ENCODE measurements at regions not wholly inside any gene's neighbourhood (a gene's known extent, or its start where the extent isn't known, plus 50 kb on each side); places are given as distances from the start of the nearest gene placed in this dataset.

GRCh38 chr6:166076625-166077024 lies 91.0 kb downstream of the TBXT start:
- Histone ChIP-seq H4K20me1 (ENCODE audit: insufficient read depth, low read length, poor library complexity, severe bottlenecking) (no peaks in the 10 kb centered on the region), H3K79me2 (ENCODE audit: insufficient read depth, low read length) (no peaks in the 10 kb centered on the region), H3K4me2 (ENCODE audit: low read depth, low read length, poor library complexity, severe bottlenecking) (no peak overlapping the region), H3K4me1 (ENCODE audit: insufficient read depth, low read length, poor library complexity, severe bottlenecking) (no peaks in the 10 kb centered on the region), H3K4me3 (ENCODE audit: low read length, poor library complexity, severe bottlenecking) (no peak overlapping the region), H3K9me3 (ENCODE audit: insufficient read depth, low read depth, low read length) (no peaks in the 10 kb centered on the region), H3K9me2 (replicated peaks; ENCODE audit: low read depth, low read length) (no peaks in the 10 kb centered on the region), H3F3A (ENCODE audit: low read depth) (no peaks in the 10 kb centered on the region), H3K9ac (ENCODE audit: low read depth, low read length, poor library complexity, severe bottlenecking) (no peak overlapping the region), H3K27me3 (ENCODE audit: insufficient read depth, low read length, poor library complexity, severe bottlenecking) (no peaks in the 10 kb centered on the region), H2AFZ (ENCODE audit: low read length) (no peak overlapping the region), H3K36me3 (ENCODE audit: insufficient read depth, low read length) (no peaks in the 10 kb centered on the region)
- peak; percentile 37; the same call in 1 of the 2 replicates for TF ChIP-seq CTCF (conservative IDR thresholded peaks at IDR 0.05; ENCODE audit: low read length)
- TF ChIP-seq EZH2phosphoT487 (IDR thresholded peaks at IDR 0.05; ENCODE audit: borderline replicate concordance) = no peak

DNA sequence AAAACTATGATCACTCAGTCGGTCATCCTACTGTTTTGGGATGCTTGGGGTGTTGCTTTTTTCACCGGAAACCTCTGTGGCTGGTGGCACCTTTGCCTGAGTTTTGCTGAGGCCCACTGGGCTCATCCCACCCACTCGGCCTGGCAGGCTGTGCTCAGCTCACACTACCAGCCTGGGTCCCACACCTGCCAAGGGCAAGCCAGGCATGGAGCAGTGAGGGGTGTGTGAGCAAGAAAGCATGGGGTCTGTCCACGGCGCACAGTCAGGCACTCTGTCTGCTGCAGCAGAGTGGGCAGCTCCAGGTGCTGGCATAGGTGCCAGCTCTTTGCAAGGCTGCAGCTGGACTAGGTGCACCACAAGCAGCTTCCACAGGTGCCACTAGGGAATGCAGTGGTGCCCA lies 91.7 kb downstream of the TBXT start:
- H3K9me3 ChIP-seq (ENCODE audit: insufficient read depth, low read depth, low read length) = no peaks in the 10 kb centered on the region
- TF ChIP-seq EZH2phosphoT487 (IDR thresholded peaks at IDR 0.05; ENCODE audit: borderline replicate concordance) (no peak), CTCF (conservative IDR thresholded peaks at IDR 0.05; ENCODE audit: low read length) (no peak)
- H3K36me3 ChIP-seq (ENCODE audit: insufficient read depth, low read length) = no peaks in the 10 kb centered on the region

DNA sequence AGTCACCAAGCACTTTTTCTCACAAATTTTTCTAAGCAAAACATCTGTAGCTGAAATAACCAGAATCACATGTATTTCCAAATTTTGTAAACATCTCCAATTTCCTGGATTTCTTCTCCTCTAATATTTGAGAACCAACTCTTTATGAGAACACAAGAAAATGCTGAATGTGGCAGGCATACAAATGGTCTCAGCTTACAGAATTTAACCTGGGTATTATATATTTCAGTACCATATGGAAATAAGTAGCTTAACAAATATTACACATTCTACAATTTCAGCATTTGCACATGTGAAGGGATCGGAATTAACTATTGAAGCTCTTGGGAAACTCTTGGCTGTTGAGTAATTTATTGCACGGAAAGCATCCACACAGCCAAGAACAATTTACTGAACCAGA lies 92.5 kb downstream of the TBXT start:
- H3K79me2 ChIP-seq (ENCODE audit: insufficient read depth, low read length) = no peaks in the 10 kb centered on the region
- H3K27me3 ChIP-seq (ENCODE audit: insufficient read depth, low read length, poor library complexity, severe bottlenecking) = no peaks in the 10 kb centered on the region
- no peaks in the 10 kb centered on the region for H3K9me3 ChIP-seq (ENCODE audit: insufficient read depth, low read depth, low read length)
- H3K9ac ChIP-seq (ENCODE audit: low read depth, low read length, poor library complexity, severe bottlenecking) = no peak overlapping the region
- no peak overlapping the region for H2AFZ ChIP-seq (ENCODE audit: low read length)
- no peaks in the 10 kb centered on the region for H3K4me1 ChIP-seq (ENCODE audit: insufficient read depth, low read length, poor library complexity, severe bottlenecking)
- H3K4me3 ChIP-seq (ENCODE audit: low read length, poor library complexity, severe bottlenecking) = no peak overlapping the region
- no peaks in the 10 kb centered on the region for H4K20me1 ChIP-seq (ENCODE audit: insufficient read depth, low read length, poor library complexity, severe bottlenecking)
- no peak overlapping the region for H3K4me2 ChIP-seq (ENCODE audit: low read depth, low read length, poor library complexity, severe bottlenecking)
- no peaks in the 10 kb centered on the region for H3F3A ChIP-seq (ENCODE audit: low read depth)
- no peaks in the 10 kb centered on the region for H3K9me2 ChIP-seq (replicated peaks; ENCODE audit: low read depth, low read length)
- H3K36me3 ChIP-seq (ENCODE audit: insufficient read depth, low read length) = no peaks in the 10 kb centered on the region
- TF ChIP-seq EZH2phosphoT487 (IDR thresholded peaks at IDR 0.05; ENCODE audit: borderline replicate concordance) = no peak
- no peak for TF ChIP-seq CTCF (conservative IDR thresholded peaks at IDR 0.05; ENCODE audit: low read length)

More for the DNA sequence above, 91.7 kb downstream of the TBXT start:
- H3K79me2 ChIP-seq (ENCODE audit: insufficient read depth, low read length) = no peaks in the 10 kb centered on the region
- no peak overlapping the region for H3K9ac ChIP-seq (ENCODE audit: low read depth, low read length, poor library complexity, severe bottlenecking)
- no peak overlapping the region for H3K4me2 ChIP-seq (ENCODE audit: low read depth, low read length, poor library complexity, severe bottlenecking)
- H2AFZ ChIP-seq (ENCODE audit: low read length) = no peak overlapping the region
- no peak overlapping the region for H3K4me3 ChIP-seq (ENCODE audit: low read length, poor library complexity, severe bottlenecking)
- no peaks in the 10 kb centered on the region for H3K9me2 ChIP-seq (replicated peaks; ENCODE audit: low read depth, low read length)
- H3F3A ChIP-seq (ENCODE audit: low read depth) = no peaks in the 10 kb centered on the region
- H4K20me1 ChIP-seq (ENCODE audit: insufficient read depth, low read length, poor library complexity, severe bottlenecking) = no peaks in the 10 kb centered on the region
- no peaks in the 10 kb centered on the region for H3K27me3 ChIP-seq (ENCODE audit: insufficient read depth, low read length, poor library complexity, severe bottlenecking)
- H3K4me1 ChIP-seq (ENCODE audit: insufficient read depth, low read length, poor library complexity, severe bottlenecking) = no peaks in the 10 kb centered on the region
